Colonic mucosa (tissue), 4 donors: ENCODE measurements at regions not wholly inside any gene's neighbourhood (a gene's known extent, or its start where the extent isn't known, plus 50 kb on each side); places are given as distances from the start of the nearest gene placed in this dataset.

Experiments used
- DNase-seq: peaks from one replicate; pipeline ENCODE4 v3.0.0-alpha.2; 2020
- H3K27ac ChIP-seq: fragments of 200-600 bp; one replicate; pipeline ENCODE4 v1.8.0; 2021
- H3K27me3 ChIP-seq: fragments of 200-600 bp; one replicate; pipeline ENCODE4 v1.8.0; 2021
- H3K36me3 ChIP-seq: fragments of 200-600 bp; one replicate; pipeline ENCODE4 v1.8.0; 2021
- H3K4me1 ChIP-seq: fragments of 200-600 bp; one replicate; pipeline ENCODE4 v1.8.0; 2021; ENCODE audit warnings: mild to moderate bottlenecking
- H3K4me3 ChIP-seq: fragments of 200-600 bp; one replicate; pipeline ENCODE4 v1.8.0; 2021
- H3K9ac ChIP-seq, 2 donors: one replicate each; pipeline ENCODE4 v1.7.0; 2013; ENCODE audit warnings: control low read depth in 2 of 2, low read depth in 2 of 2, low read length in 2 of 2
- H3K9me3 ChIP-seq: fragments of 200-600 bp; one replicate; pipeline ENCODE4 v1.8.0; 2021
- intact Hi-C: fragments of 100-400 bp; cut with DNase I; formaldehyde crosslinking; loops from one replicate; pipeline ENCODE4 v1.14.1; 2022
- TF ChIP-seq, protein P1 (sequence below): fragments of 200-600 bp; IDR thresholded peaks from one replicate; pipeline ENCODE4 v1.8.0; 2022; ENCODE audit warnings: antibody characterized with exemption, mild to moderate bottlenecking
- donor health status: healthy.
- donor health status: DM: no; HTN: no; CAD: no.
- donor health status: DM: no; HTN: no; CAD: no.

DNA sequence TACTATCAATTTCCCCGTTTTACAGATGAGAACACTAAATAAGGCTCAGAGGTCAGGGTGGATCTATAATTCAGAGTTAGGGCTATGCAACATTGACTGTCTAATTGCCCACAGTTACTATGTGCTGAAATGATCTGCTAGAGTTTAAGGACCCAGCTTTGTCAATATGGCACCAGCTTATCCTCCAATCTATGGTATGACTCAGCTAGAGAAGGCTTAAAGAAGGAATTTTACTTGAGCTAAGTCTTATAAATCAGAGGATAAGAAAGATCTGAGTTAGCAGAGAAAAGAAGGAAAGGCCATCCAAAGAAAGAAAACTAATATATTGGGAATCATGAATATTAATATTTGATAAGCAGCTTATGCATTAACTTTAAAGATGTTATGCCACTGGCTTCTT, 78.1 kb downstream of the ASB9 start:
- Histone ChIP-seq H3K36me3 (no peaks in the 10 kb centered on the region), H3K27me3 (no peaks in the 10 kb centered on the region), H3K9me3 (no peaks in the 10 kb centered on the region), H3K9ac (no peak overlapping the region), H3K27ac (no peak overlapping the region), H3K4me1 (no peaks in the 10 kb centered on the region), H3K4me3 (no peak overlapping the region)
- intact Hi-C loops = no loop called here
- TF ChIP-seq, protein P1, sequence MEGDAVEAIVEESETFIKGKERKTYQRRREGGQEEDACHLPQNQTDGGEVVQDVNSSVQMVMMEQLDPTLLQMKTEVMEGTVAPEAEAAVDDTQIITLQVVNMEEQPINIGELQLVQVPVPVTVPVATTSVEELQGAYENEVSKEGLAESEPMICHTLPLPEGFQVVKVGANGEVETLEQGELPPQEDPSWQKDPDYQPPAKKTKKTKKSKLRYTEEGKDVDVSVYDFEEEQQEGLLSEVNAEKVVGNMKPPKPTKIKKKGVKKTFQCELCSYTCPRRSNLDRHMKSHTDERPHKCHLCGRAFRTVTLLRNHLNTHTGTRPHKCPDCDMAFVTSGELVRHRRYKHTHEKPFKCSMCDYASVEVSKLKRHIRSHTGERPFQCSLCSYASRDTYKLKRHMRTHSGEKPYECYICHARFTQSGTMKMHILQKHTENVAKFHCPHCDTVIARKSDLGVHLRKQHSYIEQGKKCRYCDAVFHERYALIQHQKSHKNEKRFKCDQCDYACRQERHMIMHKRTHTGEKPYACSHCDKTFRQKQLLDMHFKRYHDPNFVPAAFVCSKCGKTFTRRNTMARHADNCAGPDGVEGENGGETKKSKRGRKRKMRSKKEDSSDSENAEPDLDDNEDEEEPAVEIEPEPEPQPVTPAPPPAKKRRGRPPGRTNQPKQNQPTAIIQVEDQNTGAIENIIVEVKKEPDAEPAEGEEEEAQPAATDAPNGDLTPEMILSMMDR = no peak
- DNase-seq = no peak

GRCh38 chrX:15188039-15188438, 81.8 kb downstream of the ASB9 start:
- DNase-seq = no peak
- H3K9me3 ChIP-seq = no peaks in the 10 kb centered on the region
- no peak overlapping the region for H3K4me3 ChIP-seq
- H3K36me3 ChIP-seq = no peaks in the 10 kb centered on the region
- TF ChIP-seq, protein P1 = no peak
- H3K4me1 ChIP-seq = no peaks in the 10 kb centered on the region
- H3K9ac ChIP-seq = no peak overlapping the region
- intact Hi-C loops = no loop called here
- H3K27ac ChIP-seq = no peak overlapping the region
- no peaks in the 10 kb centered on the region for H3K27me3 ChIP-seq

- intact Hi-C loops = no loop called here
- H3K9me3 ChIP-seq = no peaks in the 10 kb centered on the region
- no peak for DNase-seq
- no peaks in the 10 kb centered on the region for H3K36me3 ChIP-seq
- H3K4me1 ChIP-seq = no peaks in the 10 kb centered on the region
- H3K4me3 ChIP-seq = no peak overlapping the region
- no peak overlapping the region for H3K9ac ChIP-seq
- H3K27ac ChIP-seq = no peak overlapping the region
- TF ChIP-seq, protein P1 = no peak
- H3K27me3 ChIP-seq = no peaks in the 10 kb centered on the region
These were observed 92.6 kb downstream of the ASB9 start for GRCh38 chrX:15177316-15177715.

GRCh38 chrX:15173411-15173810, 96.5 kb downstream of the ASB9 start:
- Histone ChIP-seq H3K9ac (no peak overlapping the region), H3K36me3 (no peaks in the 10 kb centered on the region), H3K9me3 (no peaks in the 10 kb centered on the region), H3K4me3 (no peak overlapping the region), H3K27ac (no peak overlapping the region), H3K27me3 (no peaks in the 10 kb centered on the region), H3K4me1 (no peaks in the 10 kb centered on the region)
- intact Hi-C loops = no loop called here
- no peak for DNase-seq
- TF ChIP-seq, protein P1 = no peak

DNA sequence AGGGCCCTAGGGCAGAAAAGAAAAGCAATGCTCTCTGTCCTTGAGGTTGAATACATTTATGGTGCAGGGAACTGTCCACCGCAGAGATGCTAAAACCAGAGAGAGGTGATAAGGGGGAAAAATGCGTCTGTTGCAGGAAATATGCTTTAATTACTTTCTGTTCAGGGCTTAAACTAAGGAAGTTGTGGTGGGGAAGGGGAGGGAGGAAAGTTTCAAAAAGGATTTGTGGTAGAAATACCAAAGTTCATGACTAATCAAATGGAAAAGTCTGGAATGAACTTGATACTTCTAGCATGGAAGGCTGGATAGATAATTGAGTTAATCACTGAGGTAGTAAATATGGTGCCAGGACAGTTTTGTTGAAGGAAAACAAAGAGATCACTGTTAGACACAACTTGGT, 99.0 kb downstream of the ASB9 start:
- Histone ChIP-seq H3K9ac (no peak overlapping the region), H3K27me3 (no peaks in the 10 kb centered on the region), H3K4me1 (no peaks in the 10 kb centered on the region), H3K36me3 (no peaks in the 10 kb centered on the region), H3K27ac (no peak overlapping the region), H3K9me3 (no peaks in the 10 kb centered on the region), H3K4me3 (no peak overlapping the region)
- no peak for DNase-seq
- intact Hi-C loops = no loop called here
- TF ChIP-seq, protein P1 = no peak

GRCh38 chrX:15167826-15168225, 102.1 kb downstream of the ASB9 start:
- H3K9ac ChIP-seq = no peak overlapping the region
- H3K27ac ChIP-seq = no peak overlapping the region
- H3K27me3 ChIP-seq = no peaks in the 10 kb centered on the region
- no peaks in the 10 kb centered on the region for H3K36me3 ChIP-seq
- no peaks in the 10 kb centered on the region for H3K4me1 ChIP-seq
- H3K4me3 ChIP-seq = no peak overlapping the region
- no peak for DNase-seq
- intact Hi-C loops = no loop called here
- TF ChIP-seq, protein P1 = no peak
- H3K9me3 ChIP-seq = no peaks in the 10 kb centered on the region
